ENCODE measurements at regions not wholly inside any gene's neighbourhood (a gene's known extent, or its start where the extent isn't known, plus 50 kb on each side); places are given as distances from the start of the nearest gene placed in this dataset.

DNA sequence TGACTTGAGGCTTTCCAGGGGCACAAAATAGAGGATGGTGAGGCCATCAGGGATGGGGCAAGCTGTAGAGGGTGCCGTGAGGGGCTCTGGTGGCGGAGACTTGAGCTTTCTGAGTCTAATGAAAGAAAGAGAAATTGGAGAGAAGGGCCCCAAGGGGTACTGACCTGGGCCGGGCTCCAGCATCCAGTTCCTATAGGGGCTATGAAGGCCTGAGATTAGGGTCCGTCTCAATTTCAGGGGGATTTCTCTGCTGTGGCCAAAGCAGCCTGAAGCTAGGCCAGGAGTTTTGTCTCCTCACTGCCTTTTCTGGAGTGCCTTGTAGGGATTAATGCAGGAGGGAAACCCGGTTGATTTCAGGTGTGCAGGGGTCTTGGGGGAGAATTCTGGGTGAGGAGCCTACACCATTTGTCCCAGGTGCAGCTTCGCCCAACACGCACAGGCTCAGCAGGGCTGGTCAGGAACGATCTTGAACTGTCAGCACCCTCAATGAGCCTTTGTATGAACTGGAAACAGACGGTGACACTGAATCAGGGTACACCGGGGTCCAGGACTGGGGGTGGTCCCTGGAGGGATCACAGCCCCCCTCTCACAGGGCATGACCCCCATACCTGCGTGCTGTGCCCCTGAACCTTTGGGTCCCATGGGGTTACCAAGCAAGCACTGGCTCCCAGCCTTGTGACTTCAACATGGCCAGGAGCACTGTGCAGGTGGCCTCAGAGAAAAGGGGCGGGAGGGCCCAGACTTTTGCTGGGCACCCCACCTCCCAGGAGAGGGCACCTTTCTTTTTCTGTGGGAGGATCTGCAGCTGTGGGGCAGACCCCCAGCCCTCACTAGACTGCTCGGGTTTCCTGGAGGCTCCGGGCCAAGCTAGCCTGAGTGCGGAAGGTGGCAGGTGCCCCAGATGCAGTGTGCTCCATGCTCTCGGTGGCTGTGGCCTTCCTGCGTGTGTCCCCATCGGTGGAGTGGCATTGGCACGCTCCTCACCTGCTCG, 122.9 kb upstream of the RET start:
- Histone ChIP-seq H3K27me3 (ENCODE audit: insufficient read depth, poor library complexity, severe bottlenecking) (peaks cover 9% of the 10 kb centered on the region), H3K4me1 (ENCODE audit: insufficient read depth, poor library complexity, severe bottlenecking) (no peaks in the 10 kb centered on the region), H3K36me3 (ENCODE audit: low read depth) (no peaks in the 10 kb centered on the region), H3K9me3 (ENCODE audit: severe bottlenecking) (no peaks in the 10 kb centered on the region), H3K27ac (ENCODE audit: poor library complexity, severe bottlenecking) (no peak overlapping the region), H3K4me3 (ENCODE audit: severe bottlenecking) (no peak overlapping the region)
- DNase-seq (ENCODE audit: low spot score) (peak; percentile 21), ATAC-seq (ENCODE audit: low read depth) (no peak)
- TF ChIP-seq, protein P1, sequence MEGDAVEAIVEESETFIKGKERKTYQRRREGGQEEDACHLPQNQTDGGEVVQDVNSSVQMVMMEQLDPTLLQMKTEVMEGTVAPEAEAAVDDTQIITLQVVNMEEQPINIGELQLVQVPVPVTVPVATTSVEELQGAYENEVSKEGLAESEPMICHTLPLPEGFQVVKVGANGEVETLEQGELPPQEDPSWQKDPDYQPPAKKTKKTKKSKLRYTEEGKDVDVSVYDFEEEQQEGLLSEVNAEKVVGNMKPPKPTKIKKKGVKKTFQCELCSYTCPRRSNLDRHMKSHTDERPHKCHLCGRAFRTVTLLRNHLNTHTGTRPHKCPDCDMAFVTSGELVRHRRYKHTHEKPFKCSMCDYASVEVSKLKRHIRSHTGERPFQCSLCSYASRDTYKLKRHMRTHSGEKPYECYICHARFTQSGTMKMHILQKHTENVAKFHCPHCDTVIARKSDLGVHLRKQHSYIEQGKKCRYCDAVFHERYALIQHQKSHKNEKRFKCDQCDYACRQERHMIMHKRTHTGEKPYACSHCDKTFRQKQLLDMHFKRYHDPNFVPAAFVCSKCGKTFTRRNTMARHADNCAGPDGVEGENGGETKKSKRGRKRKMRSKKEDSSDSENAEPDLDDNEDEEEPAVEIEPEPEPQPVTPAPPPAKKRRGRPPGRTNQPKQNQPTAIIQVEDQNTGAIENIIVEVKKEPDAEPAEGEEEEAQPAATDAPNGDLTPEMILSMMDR (IDR thresholded peaks at IDR 0.05; ENCODE audit: poor library complexity, severe bottlenecking): no peak

DNA sequence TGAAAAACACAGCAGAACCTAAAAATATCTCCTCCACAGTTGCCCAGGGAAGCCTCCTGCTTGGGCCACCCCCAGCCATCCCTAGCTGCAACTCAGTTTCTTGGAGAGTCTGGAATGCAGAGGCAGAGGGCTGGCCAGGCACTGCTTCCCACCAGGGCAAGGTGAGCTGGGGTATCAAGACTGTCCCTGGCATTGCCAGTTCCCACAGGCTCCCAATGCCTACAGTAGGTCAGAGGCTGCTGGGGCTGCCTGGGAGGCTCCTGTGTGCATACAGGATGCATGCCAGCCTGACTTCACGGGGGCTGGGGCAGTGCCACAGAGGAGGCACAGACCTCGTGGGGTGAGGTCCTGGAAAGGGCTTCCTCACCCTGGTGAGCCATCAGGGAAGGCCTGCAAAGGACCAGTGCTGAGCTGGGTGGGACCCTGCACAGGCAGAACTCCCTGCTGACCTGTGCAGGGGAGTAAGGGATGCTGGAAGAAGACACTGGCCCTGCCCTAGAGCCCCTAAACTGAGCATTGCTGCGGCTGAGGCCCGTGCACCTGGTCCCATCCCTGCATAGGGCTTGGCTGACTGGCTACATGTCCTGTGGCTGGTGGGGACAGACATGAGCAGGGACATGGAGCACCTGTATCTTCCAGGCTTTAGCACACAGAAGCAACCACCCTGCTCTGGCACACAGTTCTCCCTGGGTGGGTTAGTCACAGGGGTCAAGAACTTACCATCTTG, 121.9 kb upstream of the RET start:
- H3K36me3 ChIP-seq (ENCODE audit: low read depth): no peaks in the 10 kb centered on the region
- no peak overlapping the region for H3K27ac ChIP-seq (ENCODE audit: poor library complexity, severe bottlenecking)
- TF ChIP-seq, protein P1 (IDR thresholded peaks at IDR 0.05; ENCODE audit: poor library complexity, severe bottlenecking): no peak
- H3K4me1 ChIP-seq (ENCODE audit: insufficient read depth, poor library complexity, severe bottlenecking): no peaks in the 10 kb centered on the region
- H3K27me3 ChIP-seq (ENCODE audit: insufficient read depth, poor library complexity, severe bottlenecking): peaks cover 9% of the 10 kb centered on the region
- H3K9me3 ChIP-seq (ENCODE audit: severe bottlenecking): no peaks in the 10 kb centered on the region
- DNase-seq (ENCODE audit: low spot score) (no peak), ATAC-seq (ENCODE audit: low read depth) (no peak)
- no peak overlapping the region for H3K4me3 ChIP-seq (ENCODE audit: severe bottlenecking)

DNA sequence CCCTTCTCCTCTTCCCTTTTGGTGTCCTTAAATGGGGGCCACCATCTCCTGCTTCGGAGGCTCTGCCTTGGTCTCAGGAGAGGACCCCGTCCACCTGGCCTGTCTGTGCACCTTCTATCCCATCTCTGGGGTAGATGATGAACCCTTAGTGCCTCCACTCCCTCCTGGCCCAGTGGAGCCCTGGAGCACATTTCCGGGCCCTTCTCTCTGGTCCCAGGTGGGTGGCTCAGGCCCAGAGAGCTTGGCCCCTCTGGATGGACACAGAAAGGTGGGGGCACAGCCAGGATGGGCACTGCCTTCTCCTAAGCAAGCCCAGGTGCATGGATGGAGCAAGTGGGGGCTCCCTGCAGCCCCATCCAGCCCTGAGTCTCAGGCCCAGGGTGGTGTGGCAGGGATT, 121.4 kb upstream of the RET start:
- Histone ChIP-seq H3K27me3 (ENCODE audit: insufficient read depth, poor library complexity, severe bottlenecking) (peaks cover 9% of the 10 kb centered on the region), H3K36me3 (ENCODE audit: low read depth) (no peaks in the 10 kb centered on the region), H3K4me3 (ENCODE audit: severe bottlenecking) (no peak overlapping the region), H3K27ac (ENCODE audit: poor library complexity, severe bottlenecking) (no peak overlapping the region), H3K9me3 (ENCODE audit: severe bottlenecking) (no peaks in the 10 kb centered on the region), H3K4me1 (ENCODE audit: insufficient read depth, poor library complexity, severe bottlenecking) (no peaks in the 10 kb centered on the region)
- ATAC-seq (ENCODE audit: low read depth) (no peak), DNase-seq (ENCODE audit: low spot score) (no peak)
- TF ChIP-seq, protein P1 (IDR thresholded peaks at IDR 0.05; ENCODE audit: poor library complexity, severe bottlenecking): no peak

DNA sequence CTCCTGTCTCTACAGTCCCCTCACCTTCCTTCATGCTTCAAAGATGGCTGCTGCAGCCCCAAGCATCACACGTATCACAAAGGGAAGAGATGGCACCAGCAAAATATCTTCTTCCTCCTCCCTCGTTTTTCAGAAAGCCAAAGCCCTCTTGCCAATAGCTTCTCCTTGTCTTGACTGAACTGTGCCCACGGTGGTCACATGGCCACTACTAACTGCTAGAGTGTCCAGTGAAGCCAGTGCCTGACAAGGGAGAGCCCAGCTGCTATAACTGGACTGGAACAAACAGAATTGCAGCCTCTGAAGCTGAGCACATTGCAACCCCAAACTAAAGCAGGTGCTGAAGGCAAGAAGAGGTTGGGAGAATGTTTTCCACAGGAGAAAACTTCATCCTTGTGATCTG, 120.8 kb upstream of the RET start:
- TF ChIP-seq, protein P1 (IDR thresholded peaks at IDR 0.05; ENCODE audit: poor library complexity, severe bottlenecking): no peak
- Histone ChIP-seq H3K27ac (ENCODE audit: poor library complexity, severe bottlenecking) (no peak overlapping the region), H3K27me3 (ENCODE audit: insufficient read depth, poor library complexity, severe bottlenecking) (peaks cover 6% of the 10 kb centered on the region), H3K9me3 (ENCODE audit: severe bottlenecking) (no peaks in the 10 kb centered on the region), H3K36me3 (ENCODE audit: low read depth) (no peaks in the 10 kb centered on the region), H3K4me1 (ENCODE audit: insufficient read depth, poor library complexity, severe bottlenecking) (no peaks in the 10 kb centered on the region), H3K4me3 (ENCODE audit: severe bottlenecking) (no peak overlapping the region)
- ATAC-seq (ENCODE audit: low read depth) (no peak), DNase-seq (ENCODE audit: low spot score) (no peak)

All from RWPE2 (cell line).